Nucleus accumbens (tissue), 56 donors: ENCODE measurements at regions not wholly inside any gene's neighbourhood (a gene's known extent, or its start where the extent isn't known, plus 50 kb on each side); places are given as distances from the start of the nearest gene placed in this dataset.
"Not testable (repeated sequence)": the region's sequence is repeated elsewhere in the genome, so short reads cannot be mapped to it uniquely, and the experiment has no call there.

Source experiments
- DNase-seq, 56 donors: peaks; one replicate each; lab custom pipeline; 2025; lab: John Stamatoyannopoulos, UW

GRCh38 chrX:88828011-88828410 is 81.0 kb downstream of the CPXCR1 start:
- DNase-seq, result no peak

- no peak for DNase-seq
Observed at GRCh38 chrX:88830111-88830510, 83.1 kb downstream of the CPXCR1 start.

DNA sequence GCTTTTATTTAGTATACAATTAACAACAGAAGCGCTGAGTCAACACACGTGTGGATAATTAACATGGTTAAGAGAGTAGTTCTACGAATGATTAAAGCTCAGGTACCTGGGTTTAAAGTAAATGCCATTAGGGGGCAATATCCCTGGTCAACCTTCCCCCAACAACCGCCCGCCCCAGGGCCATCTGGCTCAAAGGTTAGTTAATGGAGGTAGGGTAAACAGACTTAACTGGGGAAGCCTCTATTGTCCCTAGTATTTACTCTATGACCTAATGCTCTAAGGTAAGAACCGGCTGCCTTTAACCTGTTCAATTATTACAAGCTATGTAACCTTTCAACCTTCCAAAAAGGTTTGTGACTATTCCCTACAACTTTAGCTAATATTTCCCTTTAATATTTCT is 90.7 kb downstream of the CPXCR1 start:
- DNase-seq, result not testable (repeated sequence)

DNA sequence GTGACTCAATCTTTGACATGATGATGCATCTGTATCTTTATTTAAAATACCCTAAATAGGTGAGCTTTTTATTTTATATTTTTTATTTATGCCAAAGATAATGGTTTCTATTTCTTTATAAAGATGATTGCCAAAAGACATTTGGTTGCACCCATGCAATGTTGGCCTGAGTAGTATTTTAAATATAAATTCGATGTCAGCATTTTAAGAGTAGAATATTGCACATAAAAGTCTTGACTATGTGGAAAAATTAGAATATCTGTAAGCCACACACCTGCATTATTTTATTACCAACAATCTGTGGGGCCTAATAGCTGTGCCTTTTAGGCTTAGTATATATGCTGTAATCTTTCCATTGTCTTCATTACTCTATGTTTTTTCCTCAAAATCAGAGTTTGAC is 91.4 kb downstream of the CPXCR1 start:
- DNase-seq, result no peak

GRCh38 chrX:88843841-88844240 is 96.8 kb downstream of the CPXCR1 start:
- DNase-seq, result not testable (repeated sequence)

DNA sequence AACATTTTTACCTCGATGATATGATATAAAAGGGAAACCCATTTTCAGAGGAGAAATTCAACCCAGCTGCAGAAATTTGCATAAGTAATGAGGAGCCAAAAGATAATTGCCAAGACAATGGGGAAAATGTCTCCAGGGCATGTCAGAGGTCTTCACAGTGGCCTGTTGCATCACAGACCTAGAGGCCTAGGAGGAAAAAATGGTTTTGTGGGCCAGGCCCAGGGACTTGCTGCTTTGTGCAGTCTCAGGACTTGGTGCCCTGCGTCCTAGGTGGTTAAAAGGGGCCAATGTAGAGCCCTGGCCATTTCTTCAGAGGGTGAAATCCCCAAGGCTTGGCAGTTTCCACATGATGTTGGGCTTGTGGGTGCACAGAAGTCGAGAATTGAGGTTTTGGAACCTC is 106.9 kb downstream of the CPXCR1 start:
- DNase-seq, result no peak

DNA sequence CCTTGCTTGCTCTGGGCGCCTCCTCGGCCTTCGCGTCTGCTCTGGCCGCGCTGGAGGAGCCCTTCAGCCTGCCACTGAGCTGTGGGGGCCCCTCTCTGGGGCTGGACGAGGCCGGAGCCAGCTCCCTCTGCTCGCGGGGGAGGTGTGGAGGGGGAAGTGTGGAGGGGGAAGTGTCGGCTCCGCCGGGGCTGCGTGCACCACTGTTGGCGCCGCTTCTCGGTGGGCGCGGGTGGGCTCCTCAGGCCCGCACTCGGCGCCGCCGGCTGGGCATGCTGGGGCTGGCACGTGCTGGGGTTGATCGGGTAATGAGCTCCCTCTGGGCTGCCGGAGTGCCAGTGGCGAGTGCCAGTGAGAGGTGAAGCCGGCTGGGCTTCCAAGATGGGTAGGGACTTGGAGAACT is 116.7 kb downstream of the CPXCR1 start:
- peak in 1 of 56 donors; percentile 0 for DNase-seq

- no peak for DNase-seq
Observed at GRCh38 chrX:88865634-88866033, 118.6 kb downstream of the CPXCR1 start.

- DNase-seq, result no peak
Observed at GRCh38 chrX:88881536-88881935, 134.5 kb downstream of the CPXCR1 start.

GRCh38 chrX:88883200-88883599 is 136.2 kb downstream of the CPXCR1 start:
- DNase-seq, result no peak

- peak in 1 of 56 donors; percentile 0 for DNase-seq
Observed at GRCh38 chrX:88886908-88887307, 139.9 kb downstream of the CPXCR1 start.

DNA sequence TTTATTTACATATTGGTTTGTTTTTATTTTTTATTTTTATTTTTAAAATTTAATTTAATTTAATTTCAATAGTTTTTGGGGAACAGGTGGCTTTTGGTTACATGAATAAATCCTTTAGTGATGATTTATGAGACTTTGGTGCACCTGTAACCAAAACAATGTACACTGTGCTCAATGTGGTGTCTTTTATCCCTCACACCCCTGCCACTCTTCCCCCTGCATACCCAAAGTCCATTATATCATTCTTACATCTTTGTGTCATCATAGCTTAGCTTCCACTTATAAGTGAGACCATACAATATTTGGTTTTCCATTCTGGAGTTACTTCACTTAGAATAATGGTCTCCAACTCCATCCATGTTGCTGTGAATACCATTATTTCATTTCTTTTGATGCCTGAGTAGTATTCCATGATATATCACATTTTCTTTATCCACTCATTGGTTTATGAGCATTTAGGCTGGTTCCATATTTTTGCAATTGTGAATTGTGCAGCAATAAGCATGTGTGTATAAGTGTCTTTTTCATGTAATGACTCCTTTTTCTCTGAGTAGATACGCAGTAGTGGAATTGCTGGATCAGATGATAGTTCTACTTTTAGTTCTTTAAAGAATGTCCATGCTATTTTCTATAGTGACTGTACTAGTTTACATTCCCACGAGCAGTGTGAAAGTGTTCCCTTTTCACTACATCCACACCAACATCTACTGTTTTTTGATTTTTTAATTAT is 157.1 kb downstream of the CPXCR1 start:
- no peak for DNase-seq

DNA sequence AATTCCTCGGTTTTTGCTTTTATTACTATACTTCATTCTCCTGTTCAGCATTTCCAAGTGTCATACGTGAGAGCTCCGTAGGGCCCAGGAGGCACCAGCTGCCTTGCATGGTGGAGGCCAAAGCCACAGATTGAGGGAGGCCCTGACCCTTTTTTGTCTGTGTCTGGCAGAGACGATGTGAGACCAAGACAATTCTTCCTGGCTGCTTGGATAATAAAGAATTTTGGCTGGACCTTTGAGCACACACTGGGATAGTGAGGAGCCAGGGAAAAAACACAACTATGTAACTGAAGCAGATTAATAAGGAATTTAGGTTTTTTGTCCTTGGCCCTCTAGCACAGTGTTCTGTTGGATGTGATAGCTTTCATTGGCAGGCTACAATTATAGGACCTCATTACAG is 161.0 kb downstream of the CPXCR1 start:
- DNase-seq, result no peak

DNA sequence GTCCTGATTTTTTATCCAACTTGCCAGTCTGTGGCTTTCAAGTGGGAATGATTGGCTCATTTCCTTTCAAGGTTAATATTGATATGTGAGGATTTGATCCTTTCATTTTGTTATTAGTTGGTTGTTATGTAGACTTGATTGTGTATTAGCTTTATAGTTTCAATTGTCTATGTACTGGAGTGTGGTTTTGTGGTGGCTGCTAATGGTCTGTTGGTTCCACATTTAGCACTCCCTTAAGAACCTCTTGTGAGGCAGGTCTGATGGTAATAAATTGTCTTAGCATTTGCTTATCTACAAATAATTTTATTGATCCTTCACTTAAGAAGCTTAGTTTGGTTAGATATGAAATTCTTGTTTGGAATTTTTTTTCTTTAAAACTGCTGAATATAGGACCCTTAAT is 190.6 kb downstream of the CPXCR1 start:
- DNase-seq, result no peak

- DNase-seq, result no peak
Observed at GRCh38 chrX:88940904-88941303, 193.9 kb downstream of the CPXCR1 start.

GRCh38 chrX:88944661-88945060 is 197.6 kb downstream of the CPXCR1 start:
- DNase-seq, result no peak

- DNase-seq, result not testable (repeated sequence)
Observed at GRCh38 chrX:88956059-88956458, 209.0 kb downstream of the CPXCR1 start.

DNA sequence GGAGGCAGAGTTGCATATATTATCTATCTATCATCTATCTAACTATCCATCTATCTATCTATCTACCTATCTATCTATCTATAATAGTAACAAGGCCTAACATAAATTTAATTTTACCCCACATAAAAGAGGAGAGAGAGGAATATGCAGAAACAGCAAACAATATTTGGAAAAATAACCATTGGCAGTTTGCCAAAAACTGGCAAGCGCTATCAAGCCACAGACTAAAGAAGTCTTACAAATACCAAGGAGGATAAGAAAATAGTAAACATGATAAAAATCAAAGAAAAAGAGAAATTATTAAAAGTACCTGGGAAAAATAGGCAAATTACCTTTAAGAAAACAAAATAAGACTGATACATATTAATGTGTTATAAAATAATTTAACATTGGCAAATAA is 230.8 kb downstream of the CPXCR1 start:
- DNase-seq, result no peak

GRCh38 chrX:88982183-88982582 is 235.2 kb downstream of the CPXCR1 start:
- DNase-seq, result no peak

DNA sequence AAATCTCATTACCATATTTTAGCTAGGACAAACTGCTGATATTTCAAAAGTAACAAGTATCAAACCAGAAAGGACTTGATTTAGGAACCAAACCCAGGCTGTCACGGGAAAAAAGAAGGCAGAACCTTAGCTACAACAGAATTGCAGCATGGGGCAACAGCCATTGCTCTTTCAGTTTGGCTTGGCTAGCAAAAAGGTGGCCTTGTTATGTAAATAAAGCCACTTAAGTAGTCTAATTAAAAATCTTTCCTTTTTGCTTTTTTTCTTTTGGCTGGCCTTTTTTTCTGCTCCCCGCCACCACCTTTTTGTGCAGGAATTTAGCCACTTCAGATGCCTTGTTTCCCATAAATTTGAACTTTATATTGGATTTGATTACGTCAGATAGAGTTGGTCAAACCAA is 235.9 kb downstream of the CPXCR1 start:
- DNase-seq, result no peak

GRCh38 chrX:88988796-88989195 is 241.8 kb downstream of the CPXCR1 start:
- DNase-seq, result no peak

- no peak for DNase-seq
Observed at GRCh38 chrX:88990882-88991582, 244.0 kb downstream of the CPXCR1 start.
